NCI-H2107 treated with DMSO at 0.1 percent for 48 hours (cell line): ENCODE measurements at regions not wholly inside any gene's neighbourhood (a gene's known extent, or its start where the extent isn't known, plus 50 kb on each side); places are given as distances from the start of the nearest gene placed in this dataset.
"Not testable (repeated sequence)": the region's sequence is repeated elsewhere in the genome, so short reads cannot be mapped to it uniquely, and the experiment has no call there.

Experiments used
- DNase-seq: peaks from one replicate; lab custom pipeline; 2025; ENCODE audit not compliant: unreplicated experiment; lab: John Stamatoyannopoulos, UW

GRCh38 chr20:26218301-26218700, 521.6 kb upstream of the ZNF337 start:
- DNase-seq, result no peak

GRCh38 chr20:26216025-26216424, 519.4 kb upstream of the ZNF337 start:
- DNase-seq, result no peak

- DNase-seq, result no peak
Measured at GRCh38 chr20:26214991-26215390, 518.3 kb upstream of the ZNF337 start.

GRCh38 chr20:26209171-26209941, 512.7 kb upstream of the ZNF337 start:
- no peak for DNase-seq

GRCh38 chr20:26208296-26209091, 511.8 kb upstream of the ZNF337 start:
- DNase-seq, result no peak

GRCh38 chr20:26207967-26208295, 511.3 kb upstream of the ZNF337 start:
- DNase-seq, result not testable (repeated sequence)

- DNase-seq, result no peak
Measured at GRCh38 chr20:26207237-26207966, 510.7 kb upstream of the ZNF337 start.

- no peak for DNase-seq
Measured at GRCh38 chr20:26205350-26205749, 508.7 kb upstream of the ZNF337 start.

GRCh38 chr20:26201026-26201425, 504.4 kb upstream of the ZNF337 start:
- DNase-seq, result not testable (repeated sequence)

- DNase-seq, result not testable (repeated sequence)
Measured at GRCh38 chr20:26187329-26187728, 490.7 kb upstream of the ZNF337 start.

GRCh38 chr20:26183720-26184119, 487.1 kb upstream of the ZNF337 start:
- DNase-seq, result not testable (repeated sequence)

- DNase-seq, result not testable (repeated sequence)
Measured at GRCh38 chr20:26181364-26181763, 484.7 kb upstream of the ZNF337 start.

- not testable (repeated sequence) for DNase-seq
Measured at GRCh38 chr20:26171875-26172274, 475.2 kb upstream of the ZNF337 start.

GRCh38 chr20:26169506-26169905, 472.9 kb upstream of the ZNF337 start:
- no peak for DNase-seq

GRCh38 chr20:26167499-26167898, 470.8 kb upstream of the ZNF337 start:
- no peak for DNase-seq

GRCh38 chr20:26163890-26164289, 467.2 kb upstream of the ZNF337 start:
- DNase-seq, result no peak

GRCh38 chr20:26163151-26163550, 466.5 kb upstream of the ZNF337 start:
- not testable (repeated sequence) for DNase-seq

- DNase-seq, result not testable (repeated sequence)
Measured at GRCh38 chr20:26161741-26162140, 465.1 kb upstream of the ZNF337 start.

GRCh38 chr20:26160916-26161315, 464.3 kb upstream of the ZNF337 start:
- not testable (repeated sequence) for DNase-seq

GRCh38 chr20:26154224-26154623, 457.6 kb upstream of the ZNF337 start:
- no peak for DNase-seq

- DNase-seq, result no peak
Measured at GRCh38 chr20:26135325-26136110, 438.9 kb upstream of the ZNF337 start.
